Bronchial epithelial cell (primary cell): ENCODE measurements at regions not wholly inside any gene's neighbourhood (a gene's known extent, or its start where the extent isn't known, plus 50 kb on each side); places are given as distances from the start of the nearest gene placed in this dataset.
"Not testable (repeated sequence)": the region's sequence is repeated elsewhere in the genome, so short reads cannot be mapped to it uniquely, and the experiment has no call there.

Experiments used
- DNase-seq: peaks from one replicate; pipeline ENCODE4 v3.0.0-alpha.2; 2010; ENCODE audit warnings: low read depth
- FAIRE-seq: peaks from 2 replicates; lab custom pipeline; 2011; peaks lifted over from hg19 to GRCh38; lab: Jason Lieb, UNC
- H3K27me3 ChIP-seq: 2 replicates; pipeline ENCODE4 v1.5.1; 2011; ENCODE audit warnings: low read length; ENCODE audit not compliant: control insufficient read depth, insufficient read depth
- H3K36me3 ChIP-seq: 2 replicates; pipeline ENCODE4 v1.5.1; 2011; ENCODE audit warnings: low read length; ENCODE audit not compliant: control insufficient read depth, insufficient read depth
- H3K4me3 ChIP-seq: 2 replicates; pipeline ENCODE4 v1.5.1; 2011; ENCODE audit warnings: mild to moderate bottlenecking, low read depth, low read length, control low read depth
- TF ChIP-seq, protein P1 (sequence below): IDR thresholded peaks from 2 replicates; pipeline ENCODE4 v1.5.1; 2011; ENCODE audit warnings: mild to moderate bottlenecking, moderate library complexity, low read length, control low read depth, inconsistent platforms; ENCODE audit not compliant: insufficient read depth, severe bottlenecking

DNA sequence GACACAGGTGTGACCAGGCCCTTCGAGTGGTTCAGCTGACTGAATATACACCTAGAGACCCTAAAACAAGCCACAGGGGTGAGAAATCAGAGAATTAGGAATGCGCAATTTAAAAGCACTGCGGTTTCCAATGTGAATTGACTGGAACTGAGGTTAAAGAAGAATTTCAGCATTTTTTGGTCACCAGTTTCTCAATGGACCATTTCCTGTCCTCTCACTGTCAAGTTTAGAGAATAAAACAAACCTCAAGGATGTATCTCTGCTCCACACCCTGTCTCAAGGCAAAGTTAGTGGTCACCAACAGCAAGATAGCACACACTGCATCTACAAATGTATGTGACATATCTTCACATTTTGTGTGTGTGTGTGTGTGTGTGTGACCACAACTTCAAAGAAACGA, 143.8 kb upstream of the MAP3K1 start:
- H3K27me3 ChIP-seq: no peaks in the 10 kb centered on the region
- DNase-seq (no peak), FAIRE-seq (no peak)
- no peak overlapping the region for H3K4me3 ChIP-seq
- TF ChIP-seq, protein P1, sequence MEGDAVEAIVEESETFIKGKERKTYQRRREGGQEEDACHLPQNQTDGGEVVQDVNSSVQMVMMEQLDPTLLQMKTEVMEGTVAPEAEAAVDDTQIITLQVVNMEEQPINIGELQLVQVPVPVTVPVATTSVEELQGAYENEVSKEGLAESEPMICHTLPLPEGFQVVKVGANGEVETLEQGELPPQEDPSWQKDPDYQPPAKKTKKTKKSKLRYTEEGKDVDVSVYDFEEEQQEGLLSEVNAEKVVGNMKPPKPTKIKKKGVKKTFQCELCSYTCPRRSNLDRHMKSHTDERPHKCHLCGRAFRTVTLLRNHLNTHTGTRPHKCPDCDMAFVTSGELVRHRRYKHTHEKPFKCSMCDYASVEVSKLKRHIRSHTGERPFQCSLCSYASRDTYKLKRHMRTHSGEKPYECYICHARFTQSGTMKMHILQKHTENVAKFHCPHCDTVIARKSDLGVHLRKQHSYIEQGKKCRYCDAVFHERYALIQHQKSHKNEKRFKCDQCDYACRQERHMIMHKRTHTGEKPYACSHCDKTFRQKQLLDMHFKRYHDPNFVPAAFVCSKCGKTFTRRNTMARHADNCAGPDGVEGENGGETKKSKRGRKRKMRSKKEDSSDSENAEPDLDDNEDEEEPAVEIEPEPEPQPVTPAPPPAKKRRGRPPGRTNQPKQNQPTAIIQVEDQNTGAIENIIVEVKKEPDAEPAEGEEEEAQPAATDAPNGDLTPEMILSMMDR: no peak
- H3K36me3 ChIP-seq: no peaks in the 10 kb centered on the region

- no peaks in the 10 kb centered on the region for H3K36me3 ChIP-seq
- DNase-seq (peak; percentile 39), FAIRE-seq (no peak)
- H3K27me3 ChIP-seq: no peaks in the 10 kb centered on the region
- H3K4me3 ChIP-seq: no peak overlapping the region
- TF ChIP-seq, protein P1: no peak
Measured at GRCh38 chr5:56670916-56671315, 144.4 kb upstream of the MAP3K1 start.

GRCh38 chr5:56669534-56670483, 145.5 kb upstream of the MAP3K1 start:
- Histone ChIP-seq H3K27me3 (no peaks in the 10 kb centered on the region), H3K4me3 (no peak overlapping the region), H3K36me3 (no peaks in the 10 kb centered on the region)
- FAIRE-seq: no peak
- TF ChIP-seq, protein P1: no peak
- peak; percentile 24 for DNase-seq

DNA sequence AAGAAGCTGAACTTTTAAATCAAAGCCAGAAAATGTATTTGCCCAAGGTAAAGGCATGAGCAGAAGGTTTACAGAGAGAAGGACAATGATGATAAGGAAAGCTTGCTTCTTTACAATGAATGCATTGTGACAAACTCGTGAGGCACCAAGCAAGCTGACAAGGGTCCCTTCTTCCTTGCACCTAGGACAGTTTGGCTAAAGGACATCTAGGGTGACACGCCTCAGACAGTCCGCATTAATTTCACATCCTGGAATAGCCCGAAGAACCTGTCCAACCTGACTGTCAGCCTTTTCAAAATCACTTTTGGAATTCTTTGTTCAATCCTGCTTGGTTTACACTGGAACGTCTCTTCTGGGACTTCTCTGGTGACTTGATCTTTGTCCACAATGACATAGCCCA, 146.4 kb upstream of the MAP3K1 start:
- TF ChIP-seq, protein P1: no peak
- DNase-seq (peak; percentile 48), FAIRE-seq (no peak)
- Histone ChIP-seq H3K36me3 (no peaks in the 10 kb centered on the region), H3K27me3 (no peaks in the 10 kb centered on the region), H3K4me3 (no peak overlapping the region)

GRCh38 chr5:56667692-56668091, 147.7 kb upstream of the MAP3K1 start:
- H3K27me3 ChIP-seq: no peaks in the 10 kb centered on the region
- FAIRE-seq (no peak), DNase-seq (no peak)
- no peaks in the 10 kb centered on the region for H3K36me3 ChIP-seq
- no peak overlapping the region for H3K4me3 ChIP-seq
- TF ChIP-seq, protein P1: no peak

DNA sequence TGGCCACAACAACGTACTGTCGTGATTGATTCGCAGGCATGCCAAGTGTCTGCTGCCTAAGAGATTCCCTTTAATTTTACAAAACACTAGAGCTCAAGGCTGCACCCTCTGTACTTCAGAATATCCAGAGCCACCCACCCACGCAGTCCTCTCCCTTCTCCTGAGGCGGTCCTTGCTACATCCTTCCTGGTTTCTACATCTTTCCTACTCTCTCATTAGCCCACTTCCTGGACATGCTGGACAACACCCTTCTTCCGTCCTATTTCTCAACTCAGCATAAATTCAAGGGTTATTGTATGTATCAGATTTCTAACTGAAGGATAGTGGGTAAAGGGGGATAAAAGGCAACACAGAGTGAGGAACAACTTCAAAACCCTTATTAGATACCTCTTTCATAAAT, 148.4 kb upstream of the MAP3K1 start:
- Histone ChIP-seq H3K27me3 (no peaks in the 10 kb centered on the region), H3K4me3 (no peak overlapping the region), H3K36me3 (no peaks in the 10 kb centered on the region)
- FAIRE-seq (no peak), DNase-seq (no peak)
- TF ChIP-seq, protein P1: no peak

- H3K27me3 ChIP-seq, FAIRE-seq, H3K4me3 ChIP-seq, H3K36me3 ChIP-seq: not testable (repeated sequence)
- peak; percentile 73 for DNase-seq
Measured at GRCh38 chr5:56665117-56665516, 150.2 kb upstream of the MAP3K1 start.
